Uterus (tissue), 2 donors: ENCODE measurements at regions not wholly inside any gene's neighbourhood (a gene's known extent, or its start where the extent isn't known, plus 50 kb on each side); places are given as distances from the start of the nearest gene placed in this dataset.

ENCODE experiments used
- POLR2A ChIP-seq, 2 donors: fragments of 450-650 bp; IDR thresholded peaks; one replicate each; pipeline ENCODE4 v1.6.1; 2016; ENCODE audit warnings: antibody characterized with exemption in 2 of 2, mild to moderate bottlenecking in 1 of 2, moderate library complexity in 1 of 2
- TF ChIP-seq, protein P1 (sequence below), 4 experiments: fragments of 200-600 bp in 2 of 4; fragments of 450-650 bp in 2 of 4; sonication (generic) in 2 of 4; IDR thresholded peaks; one replicate each; pipeline ENCODE4 v1.5.1; 2016 to 2019; ENCODE audit warnings: antibody characterized with exemption in 4 of 4, mild to moderate bottlenecking in 2 of 4, moderate library complexity in 1 of 4

DNA sequence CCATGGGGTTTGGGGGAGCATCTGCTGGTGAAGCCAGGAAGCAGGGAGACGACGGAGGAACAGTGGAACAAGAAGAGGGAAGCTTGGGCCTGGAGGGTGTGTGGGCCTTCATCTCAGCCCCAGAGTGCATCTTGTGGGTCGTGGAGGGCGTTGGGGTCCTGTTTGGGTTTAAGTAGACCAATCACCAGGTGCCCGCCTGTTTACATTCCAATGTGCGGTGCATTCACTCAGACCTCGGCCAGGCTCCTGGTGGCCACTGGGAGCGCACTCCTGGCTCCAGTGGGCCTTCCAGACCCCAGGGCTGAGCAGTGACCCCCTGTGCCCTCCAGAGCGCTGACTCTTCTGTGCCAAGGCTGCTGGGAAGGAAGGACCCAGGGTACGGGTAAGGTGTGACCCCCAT is 293.7 kb downstream of the NDUFA10 start:
- no peak for TF ChIP-seq POLR2A (IDR thresholded peaks at IDR 0.05)
- TF ChIP-seq, protein P1, sequence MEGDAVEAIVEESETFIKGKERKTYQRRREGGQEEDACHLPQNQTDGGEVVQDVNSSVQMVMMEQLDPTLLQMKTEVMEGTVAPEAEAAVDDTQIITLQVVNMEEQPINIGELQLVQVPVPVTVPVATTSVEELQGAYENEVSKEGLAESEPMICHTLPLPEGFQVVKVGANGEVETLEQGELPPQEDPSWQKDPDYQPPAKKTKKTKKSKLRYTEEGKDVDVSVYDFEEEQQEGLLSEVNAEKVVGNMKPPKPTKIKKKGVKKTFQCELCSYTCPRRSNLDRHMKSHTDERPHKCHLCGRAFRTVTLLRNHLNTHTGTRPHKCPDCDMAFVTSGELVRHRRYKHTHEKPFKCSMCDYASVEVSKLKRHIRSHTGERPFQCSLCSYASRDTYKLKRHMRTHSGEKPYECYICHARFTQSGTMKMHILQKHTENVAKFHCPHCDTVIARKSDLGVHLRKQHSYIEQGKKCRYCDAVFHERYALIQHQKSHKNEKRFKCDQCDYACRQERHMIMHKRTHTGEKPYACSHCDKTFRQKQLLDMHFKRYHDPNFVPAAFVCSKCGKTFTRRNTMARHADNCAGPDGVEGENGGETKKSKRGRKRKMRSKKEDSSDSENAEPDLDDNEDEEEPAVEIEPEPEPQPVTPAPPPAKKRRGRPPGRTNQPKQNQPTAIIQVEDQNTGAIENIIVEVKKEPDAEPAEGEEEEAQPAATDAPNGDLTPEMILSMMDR (IDR thresholded peaks at IDR 0.05) = no peak
